HEK293T (cell line): ENCODE measurements at regions not wholly inside any gene's neighbourhood (a gene's known extent, or its start where the extent isn't known, plus 50 kb on each side); places are given as distances from the start of the nearest gene placed in this dataset.

Source experiments
- ARNT ChIP-seq: fragments of 450-650 bp; IDR thresholded peaks from 2 replicates; pipeline ENCODE4 v1.6.1; 2017; ENCODE audit warnings: mild to moderate bottlenecking
- FOXA1 ChIP-seq: fragments of 450-650 bp; IDR thresholded peaks from 2 replicates; pipeline ENCODE4 v1.6.1; 2016; ENCODE audit warnings: mild to moderate bottlenecking

GRCh38 chr14:96987771-96988170 lies 190.6 kb downstream of the VRK1 start:
- TF ChIP-seq ARNT (no peak), FOXA1 (no peak)
